TTC549 (cell line): ENCODE measurements at regions not wholly inside any gene's neighbourhood (a gene's known extent, or its start where the extent isn't known, plus 50 kb on each side); places are given as distances from the start of the nearest gene placed in this dataset.
"Not testable (repeated sequence)": the region's sequence is repeated elsewhere in the genome, so short reads cannot be mapped to it uniquely, and the experiment has no call there.

Experiments used
- FAIRE-seq: peaks from 2 replicates; lab custom pipeline; 2012; peaks lifted over from hg19 to GRCh38; lab: Jason Lieb, UNC

GRCh38 chr13:26887594-26887993 is 127.0 kb upstream of the GPR12 start:
- no peak for FAIRE-seq

GRCh38 chr13:26883613-26884257 is 123.1 kb upstream of the GPR12 start:
- no peak for FAIRE-seq

GRCh38 chr13:26882731-26883130 is 122.1 kb upstream of the GPR12 start:
- no peak for FAIRE-seq

GRCh38 chr13:26881154-26881553 is 120.6 kb upstream of the GPR12 start:
- no peak for FAIRE-seq

- no peak for FAIRE-seq
These were observed 120.1 kb upstream of the GPR12 start for GRCh38 chr13:26880735-26881134.

GRCh38 chr13:26878438-26878837 is 117.9 kb upstream of the GPR12 start:
- no peak for FAIRE-seq

GRCh38 chr13:26873386-26873698 is 112.8 kb upstream of the GPR12 start:
- no peak for FAIRE-seq

- no peak for FAIRE-seq
These were observed 112.2 kb upstream of the GPR12 start for GRCh38 chr13:26872525-26873385.

- FAIRE-seq, result no peak
These were observed 107.0 kb upstream of the GPR12 start for GRCh38 chr13:26867451-26868091.

GRCh38 chr13:26864576-26864975 is 104.0 kb upstream of the GPR12 start:
- no peak for FAIRE-seq

GRCh38 chr13:26861941-26862340 is 101.4 kb upstream of the GPR12 start:
- FAIRE-seq, result no peak

GRCh38 chr13:26855921-26856320 is 95.3 kb upstream of the GPR12 start:
- no peak for FAIRE-seq

GRCh38 chr13:26855071-26855470 is 94.5 kb upstream of the GPR12 start:
- FAIRE-seq, result no peak

GRCh38 chr13:26853323-26853722 is 92.7 kb upstream of the GPR12 start:
- FAIRE-seq, result no peak

GRCh38 chr13:26847281-26847680 is 86.7 kb upstream of the GPR12 start:
- FAIRE-seq, result no peak

GRCh38 chr13:26845063-26845462 is 84.5 kb upstream of the GPR12 start:
- FAIRE-seq, result not testable (repeated sequence)

- no peak for FAIRE-seq
These were observed 79.1 kb upstream of the GPR12 start for GRCh38 chr13:26839682-26840081.

- FAIRE-seq, result no peak
These were observed 78.2 kb upstream of the GPR12 start for GRCh38 chr13:26838821-26839220.

GRCh38 chr13:26837997-26838396 is 77.4 kb upstream of the GPR12 start:
- no peak for FAIRE-seq

- no peak for FAIRE-seq
These were observed 76.5 kb upstream of the GPR12 start for GRCh38 chr13:26837102-26837501.

GRCh38 chr13:26836626-26837025 is 76.0 kb upstream of the GPR12 start:
- no peak for FAIRE-seq

GRCh38 chr13:26834646-26835045 is 74.1 kb upstream of the GPR12 start:
- FAIRE-seq, result no peak

GRCh38 chr13:26831336-26831908 is 70.8 kb upstream of the GPR12 start:
- no peak for FAIRE-seq
